ENCODE measurements at regions not wholly inside any gene's neighbourhood (a gene's known extent, or its start where the extent isn't known, plus 50 kb on each side); places are given as distances from the start of the nearest gene placed in this dataset.

DNA sequence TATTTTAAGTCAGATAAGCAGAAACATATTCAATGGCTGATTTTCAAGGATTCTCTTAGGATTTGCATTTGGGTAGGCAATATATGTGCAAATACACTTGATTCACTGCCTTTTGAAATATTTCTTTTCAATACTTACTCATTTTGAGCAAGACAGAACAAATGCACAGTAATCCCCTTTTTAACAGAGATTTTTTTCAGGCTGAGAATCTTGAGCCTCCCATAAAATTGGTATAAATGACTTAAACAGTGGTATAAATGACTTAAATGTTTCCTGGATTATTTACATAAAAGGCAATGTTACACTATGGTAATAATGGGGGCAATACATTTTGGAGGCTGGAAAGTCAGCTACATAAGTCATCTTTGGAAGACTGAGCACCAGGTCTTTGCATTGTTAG is 389.0 kb downstream of the OLFM4 start:
- TF ChIP-seq EZH2 (IDR thresholded peaks at IDR 0.05; ENCODE audit: borderline replicate concordance, low read depth, low read length, severe bottlenecking) (no peak), CTCF (IDR thresholded peaks at IDR 0.05; ENCODE audit: borderline replicate concordance, extremely low read depth, low read length, poor library complexity, severe bottlenecking) (no peak)
